Spinal cord (tissue), 9 donors: ENCODE measurements at regions not wholly inside any gene's neighbourhood (a gene's known extent, or its start where the extent isn't known, plus 50 kb on each side); places are given as distances from the start of the nearest gene placed in this dataset.

Experiments
- DNase-seq, 6 donors: peaks; one replicate each; pipeline versions ENCODE4 v3.0.0 to v3.0.0-alpha.2; 2013 to 2015; ENCODE audit warnings: low spot score in 6 of 6, low read depth in 4 of 6
- H3K27ac ChIP-seq: one replicate; pipeline ENCODE4 v1.5.1; 2013; ENCODE audit warnings: low read depth, low read length, control low read depth
- H3K27me3 ChIP-seq: one replicate; pipeline ENCODE4 v1.6.1; 2013; ENCODE audit warnings: low read length; ENCODE audit not compliant: control insufficient read depth, insufficient read depth
- H3K36me3 ChIP-seq: one replicate; pipeline ENCODE4 v1.6.1; 2013; ENCODE audit warnings: low read length; ENCODE audit not compliant: control insufficient read depth, insufficient read depth
- H3K4me1 ChIP-seq: one replicate; pipeline ENCODE4 v1.6.1; 2013; ENCODE audit warnings: low read length; ENCODE audit not compliant: control insufficient read depth, insufficient read depth
- H3K4me3 ChIP-seq: one replicate; pipeline ENCODE4 v1.5.1; 2013; ENCODE audit warnings: low read depth, low read length, control low read depth
- H3K9me3 ChIP-seq: one replicate; pipeline ENCODE4 v1.6.1; 2013; ENCODE audit warnings: low read length; ENCODE audit not compliant: control insufficient read depth, insufficient read depth
- WGBS: methylation state at CpG from one replicate; pipeline ENCODE4 v1.1.5; 2013; ENCODE audit warnings: missing lambda C conversion rate; ENCODE audit not compliant: insufficient coverage; 5-methylcytosine and 5-hydroxymethylcytosine counted together
- donor health status: healthy.

GRCh38 chr4:104169437-104169836 is 325.3 kb downstream of the CXXC4 start:
- peaks cover 2% of the 10 kb centered on the region for H3K9me3 ChIP-seq
- no peaks in the 10 kb centered on the region for H3K27me3 ChIP-seq
- WGBS: no CpG with 5 or more reads among the region's 1 CpG
- no peaks in the 10 kb centered on the region for H3K36me3 ChIP-seq
- no peak for DNase-seq
- no peak overlapping the region for H3K27ac ChIP-seq
- H3K4me1 ChIP-seq: no peaks in the 10 kb centered on the region
- no peak overlapping the region for H3K4me3 ChIP-seq

GRCh38 chr4:104166749-104167148 is 327.9 kb downstream of the CXXC4 start:
- no peak for DNase-seq
- WGBS: no CpG with 5 or more reads among the region's 1 CpG
- Histone ChIP-seq H3K27ac (no peak overlapping the region), H3K4me3 (no peak overlapping the region), H3K9me3 (no peaks in the 10 kb centered on the region), H3K36me3 (no peaks in the 10 kb centered on the region), H3K4me1 (no peaks in the 10 kb centered on the region), H3K27me3 (no peaks in the 10 kb centered on the region)

- no peak for DNase-seq
- Histone ChIP-seq H3K27me3 (no peaks in the 10 kb centered on the region), H3K4me3 (no peak overlapping the region), H3K27ac (no peak overlapping the region), H3K36me3 (no peaks in the 10 kb centered on the region), H3K9me3 (no peaks in the 10 kb centered on the region), H3K4me1 (no peaks in the 10 kb centered on the region)
- 67% methylated on average over 1 of the region's 1 CpG for WGBS
These were observed 330.9 kb downstream of the CXXC4 start for GRCh38 chr4:104163820-104164219.

GRCh38 chr4:104146048-104146447 is 348.6 kb downstream of the CXXC4 start:
- H3K4me3 ChIP-seq: no peak overlapping the region
- no peaks in the 10 kb centered on the region for H3K4me1 ChIP-seq
- H3K9me3 ChIP-seq: no peaks in the 10 kb centered on the region

GRCh38 chr4:104138116-104138515 is 356.6 kb downstream of the CXXC4 start:
- H3K27ac ChIP-seq: no peak overlapping the region
- H3K36me3 ChIP-seq: no peaks in the 10 kb centered on the region
- H3K4me1 ChIP-seq: no peaks in the 10 kb centered on the region
- whole genome bisulfite sequencing: no CpG with 5 or more reads among the region's 1 CpG
- no peaks in the 10 kb centered on the region for H3K9me3 ChIP-seq
- DNase-seq: peak in 3 of 6 donors; percentile 0 to 52 (median 51)
- no peaks in the 10 kb centered on the region for H3K27me3 ChIP-seq
- no peak overlapping the region for H3K4me3 ChIP-seq

More at GRCh38 chr4:104146048-104146447, 348.6 kb downstream of the CXXC4 start:
- WGBS: no CpG with 5 or more reads among the region's 1 CpG
- H3K27ac ChIP-seq: no peak overlapping the region
- no peak for DNase-seq
- no peaks in the 10 kb centered on the region for H3K27me3 ChIP-seq
- no peaks in the 10 kb centered on the region for H3K36me3 ChIP-seq

GRCh38 chr4:104129243-104129642 is 365.5 kb downstream of the CXXC4 start:
- no peaks in the 10 kb centered on the region for H3K9me3 ChIP-seq
- no peaks in the 10 kb centered on the region for H3K4me1 ChIP-seq
- DNase-seq: no peak
- H3K36me3 ChIP-seq: no peaks in the 10 kb centered on the region
- no peaks in the 10 kb centered on the region for H3K27me3 ChIP-seq
- H3K4me3 ChIP-seq: no peak overlapping the region
- 77% methylated on average over 2 of the region's 5 CpGs for WGBS
- H3K27ac ChIP-seq: no peak overlapping the region

- H3K36me3 ChIP-seq: no peaks in the 10 kb centered on the region
- H3K9me3 ChIP-seq: no peaks in the 10 kb centered on the region
- no peaks in the 10 kb centered on the region for H3K4me1 ChIP-seq
- no peak overlapping the region for H3K4me3 ChIP-seq
- no peak overlapping the region for H3K27ac ChIP-seq
- DNase-seq: no peak
- H3K27me3 ChIP-seq: no peaks in the 10 kb centered on the region
These were observed 365.9 kb downstream of the CXXC4 start for GRCh38 chr4:104128850-104129213.

GRCh38 chr4:104128031-104128849 is 366.5 kb downstream of the CXXC4 start:
- no peak overlapping the region for H3K4me3 ChIP-seq
- H3K9me3 ChIP-seq: no peaks in the 10 kb centered on the region
- no peaks in the 10 kb centered on the region for H3K4me1 ChIP-seq
- H3K27ac ChIP-seq: no peak overlapping the region
- H3K27me3 ChIP-seq: no peaks in the 10 kb centered on the region
- no CpG with 5 or more reads among the region's 1 CpG for whole genome bisulfite sequencing
- H3K36me3 ChIP-seq: no peaks in the 10 kb centered on the region
- no peak for DNase-seq

GRCh38 chr4:104123021-104123420 is 371.7 kb downstream of the CXXC4 start:
- WGBS: no CpG with 5 or more reads among the region's 4 CpGs

GRCh38 chr4:104117776-104118175 is 376.9 kb downstream of the CXXC4 start:
- no CpG with 5 or more reads among the region's 1 CpG for WGBS
- peak in 1 of 6 donors; percentile 67 for DNase-seq
- H3K36me3 ChIP-seq: no peaks in the 10 kb centered on the region
- H3K27ac ChIP-seq: no peak overlapping the region
- no peaks in the 10 kb centered on the region for H3K27me3 ChIP-seq
- H3K4me1 ChIP-seq: no peaks in the 10 kb centered on the region
- H3K4me3 ChIP-seq: no peak overlapping the region
- no peaks in the 10 kb centered on the region for H3K9me3 ChIP-seq

More at GRCh38 chr4:104123021-104123420, 371.7 kb downstream of the CXXC4 start:
- H3K4me3 ChIP-seq: no peak overlapping the region
- H3K9me3 ChIP-seq: no peaks in the 10 kb centered on the region
- DNase-seq: no peak
- H3K36me3 ChIP-seq: no peaks in the 10 kb centered on the region
- no peak overlapping the region for H3K27ac ChIP-seq
- no peaks in the 10 kb centered on the region for H3K4me1 ChIP-seq
- H3K27me3 ChIP-seq: no peaks in the 10 kb centered on the region
